ENCODE measurements at regions not wholly inside any gene's neighbourhood (a gene's known extent, or its start where the extent isn't known, plus 50 kb on each side); places are given as distances from the start of the nearest gene placed in this dataset.

DNA sequence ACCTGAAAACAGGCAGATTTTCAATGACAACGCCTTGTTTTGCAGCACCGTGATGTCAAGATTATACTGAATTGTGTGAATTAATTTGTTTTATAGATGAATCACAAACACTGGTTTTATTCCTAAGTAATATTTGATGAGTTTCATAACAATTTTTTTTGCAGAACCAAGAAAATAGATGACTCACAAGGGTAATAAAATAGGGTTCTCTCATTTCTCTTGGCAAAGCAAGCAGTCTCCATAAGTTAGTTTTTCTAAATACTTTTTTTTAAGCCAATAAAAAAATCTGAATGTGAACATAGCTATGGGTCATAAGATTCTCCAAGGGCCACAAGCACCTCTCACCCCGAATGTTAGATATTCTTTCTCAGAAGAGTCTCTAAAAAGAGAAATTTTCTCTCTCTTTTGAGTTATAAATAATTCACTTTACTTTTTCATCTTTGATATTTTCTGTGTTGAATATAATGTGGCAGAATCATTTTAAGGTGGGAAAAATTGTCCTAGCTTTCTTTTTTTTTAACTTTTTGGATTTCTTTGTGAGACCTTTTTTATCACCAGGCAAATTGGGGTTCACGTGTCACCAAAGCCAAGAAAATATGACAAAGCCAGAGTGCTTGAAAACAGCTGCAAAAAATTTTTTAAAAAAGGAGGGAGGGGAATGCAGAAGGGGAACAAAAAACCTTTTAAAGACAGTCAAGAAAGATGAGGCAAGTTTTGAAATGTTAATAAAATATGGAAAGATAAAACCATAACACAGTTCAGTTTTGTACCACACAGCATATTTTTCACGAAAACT, 174.6 kb upstream of the DAPK1 start:
- intact Hi-C loops (cut with micrococcal nuclease), result no loop called here

DNA sequence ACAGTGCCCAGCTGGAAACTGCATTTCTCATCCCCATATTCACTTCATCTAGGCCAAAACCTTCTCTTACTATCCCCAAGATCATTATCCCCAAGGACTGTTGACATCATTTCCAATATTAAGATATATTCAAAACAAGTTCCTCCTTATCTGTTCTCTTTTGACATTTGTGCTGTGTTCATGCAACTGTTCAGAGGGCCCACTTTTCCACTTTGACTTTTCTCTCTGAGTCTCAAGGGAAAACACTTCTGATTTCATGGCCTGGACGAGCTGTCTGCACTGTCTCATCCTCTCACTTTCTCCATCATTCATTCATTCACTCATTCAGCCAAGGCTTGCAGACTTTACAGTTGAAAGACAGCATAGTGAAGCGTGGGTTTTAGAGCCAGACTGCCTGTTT, 173.7 kb upstream of the DAPK1 start:
- intact Hi-C loops (cut with micrococcal nuclease), result loop anchor here (1.0 to 2.0 kb wide), 7 partner anchors 375 to 1121 kb away; no protein-coding TSS in a partner anchor

DNA sequence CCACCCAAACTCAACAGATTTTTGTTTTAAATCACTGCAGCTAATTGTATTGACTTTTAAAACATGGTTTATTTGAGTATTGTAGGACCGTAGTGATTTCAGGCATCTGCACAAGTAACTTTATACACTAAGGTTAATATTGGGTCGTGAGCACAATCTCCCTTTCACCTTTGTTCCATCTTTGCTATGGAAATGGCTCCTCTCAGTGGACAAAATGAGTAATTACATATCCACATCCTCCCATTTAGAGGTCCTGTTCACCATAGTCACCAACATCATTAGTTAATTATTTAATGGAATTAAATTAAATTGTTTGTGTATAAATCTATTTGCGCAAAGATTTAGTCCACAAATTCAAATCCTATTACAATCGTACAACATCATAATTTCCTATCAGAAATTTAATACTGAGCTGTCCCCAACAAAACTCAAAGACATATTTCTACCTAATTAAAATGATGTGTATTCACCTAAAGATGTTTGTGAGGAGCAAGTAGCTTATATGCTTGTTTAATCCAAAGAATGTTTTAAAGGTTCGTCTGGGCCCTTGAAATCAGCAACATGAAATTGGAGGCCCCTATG, 173.0 kb upstream of the DAPK1 start:
- intact Hi-C loops (cut with micrococcal nuclease), result loop anchor here (1.0 to 2.0 kb wide), 7 partner anchors 376 to 1122 kb away; no protein-coding TSS in a partner anchor

DNA sequence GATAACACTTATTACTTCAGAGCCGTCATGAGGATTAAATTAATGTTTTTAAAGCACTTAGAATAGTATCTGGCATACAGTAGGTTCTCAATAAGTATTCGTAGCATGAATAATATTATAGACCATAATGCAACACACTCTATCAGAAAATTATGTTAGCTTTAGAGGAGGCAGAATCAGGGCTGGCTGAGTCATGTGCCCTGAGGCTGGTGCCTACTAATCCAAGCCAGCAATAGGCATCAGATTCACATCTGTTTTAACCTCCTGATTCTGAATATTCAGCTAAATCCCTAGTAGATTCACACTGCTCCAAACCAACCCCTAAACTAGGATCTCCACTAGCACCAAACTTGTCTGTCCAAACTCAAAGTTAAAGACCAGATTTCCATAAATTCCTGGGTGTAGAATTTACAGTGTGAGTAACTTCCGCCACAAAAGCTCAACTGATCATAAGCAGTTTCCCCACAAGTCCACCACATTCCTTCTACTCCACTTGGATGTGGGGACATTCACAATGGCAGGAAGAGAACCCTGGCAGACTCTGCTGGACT, 170.0 kb upstream of the DAPK1 start:
- intact Hi-C loops (cut with micrococcal nuclease), result no loop called here

DNA sequence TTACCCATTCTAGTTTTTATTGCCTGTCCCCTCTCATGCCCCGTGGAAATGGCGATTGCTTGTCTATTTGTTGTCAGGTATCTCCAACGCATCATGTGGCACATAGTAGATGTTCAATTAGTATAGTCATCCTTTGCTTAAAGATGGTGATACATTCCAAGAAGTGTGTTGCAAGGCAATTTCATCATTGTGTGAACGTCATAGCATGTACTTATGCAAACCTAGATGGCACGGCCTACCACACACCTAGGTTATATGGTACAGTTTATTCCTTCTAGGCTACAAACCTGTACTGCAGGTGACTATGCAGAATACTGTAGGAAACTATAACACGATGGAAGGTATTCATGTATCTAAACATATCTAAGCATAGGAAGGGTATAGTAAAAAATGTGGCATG, 163.9 kb upstream of the DAPK1 start:
- intact Hi-C loops (cut with micrococcal nuclease), result no loop called here

DNA sequence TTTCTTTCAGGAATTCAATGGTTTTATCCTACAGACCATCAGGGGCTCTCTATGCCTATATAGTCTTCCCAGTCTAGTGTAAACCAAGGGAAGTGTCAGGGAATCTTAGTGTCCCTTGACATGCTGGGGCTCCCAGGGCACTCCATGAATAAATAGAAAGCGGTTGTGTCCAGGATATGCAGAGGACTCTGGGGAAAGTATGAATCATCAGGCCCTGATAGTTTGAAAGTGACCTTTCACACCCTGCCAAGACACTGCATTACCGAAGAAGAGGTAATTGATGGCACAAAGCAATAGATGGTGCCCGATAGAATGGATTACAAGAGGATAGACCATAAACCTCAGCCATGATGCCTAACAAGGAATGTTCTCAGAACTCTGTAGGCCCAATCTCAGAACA, 163.3 kb upstream of the DAPK1 start:
- intact Hi-C loops (cut with micrococcal nuclease), result no loop called here

DNA sequence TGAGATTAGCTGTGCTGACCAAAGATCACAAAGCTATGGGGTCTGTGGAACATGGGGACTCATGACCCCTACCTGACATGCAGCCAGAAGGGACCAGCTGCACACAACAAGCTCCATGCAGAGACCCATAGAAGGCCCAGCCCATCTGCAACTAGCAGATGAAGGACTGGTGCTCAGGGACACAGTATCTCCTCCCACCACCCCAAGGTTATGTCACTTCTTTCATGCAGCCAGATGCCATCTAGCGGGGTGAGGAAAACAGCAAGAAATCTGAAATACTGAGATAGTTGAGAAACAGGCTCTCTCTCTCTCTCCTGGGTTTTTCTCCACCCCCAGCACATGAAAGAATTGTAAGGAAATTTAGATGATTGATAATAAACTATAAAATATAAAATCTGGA, 161.3 kb upstream of the DAPK1 start:
- intact Hi-C loops (cut with micrococcal nuclease), result loop anchor here (5.0 kb wide), 1 partner anchor 919 kb away; no protein-coding TSS in a partner anchor

DNA sequence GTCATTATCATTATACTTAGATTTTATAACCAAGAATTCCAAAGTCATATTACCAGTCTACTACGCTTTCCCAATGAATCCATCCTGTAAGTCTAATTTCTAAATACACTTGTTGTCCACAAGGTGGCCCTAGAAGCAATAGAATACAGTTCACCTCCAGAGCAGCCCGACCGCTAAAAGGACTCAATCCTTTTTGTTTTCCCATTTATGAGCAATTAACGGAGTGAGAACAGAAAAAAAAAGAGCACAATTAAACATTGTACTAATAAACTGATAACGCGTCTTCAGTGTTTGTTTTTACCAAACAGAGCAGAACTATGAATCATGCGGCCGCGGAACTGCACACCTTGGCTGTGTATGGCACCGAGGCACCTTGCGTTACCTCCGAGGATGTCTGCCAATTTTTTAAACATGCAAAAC, 160.7 kb upstream of the DAPK1 start:
- intact Hi-C loops (cut with micrococcal nuclease), result loop anchor here (1.0 to 5.0 kb wide), 3 partner anchors 326 to 920 kb away; no protein-coding TSS in a partner anchor

DNA sequence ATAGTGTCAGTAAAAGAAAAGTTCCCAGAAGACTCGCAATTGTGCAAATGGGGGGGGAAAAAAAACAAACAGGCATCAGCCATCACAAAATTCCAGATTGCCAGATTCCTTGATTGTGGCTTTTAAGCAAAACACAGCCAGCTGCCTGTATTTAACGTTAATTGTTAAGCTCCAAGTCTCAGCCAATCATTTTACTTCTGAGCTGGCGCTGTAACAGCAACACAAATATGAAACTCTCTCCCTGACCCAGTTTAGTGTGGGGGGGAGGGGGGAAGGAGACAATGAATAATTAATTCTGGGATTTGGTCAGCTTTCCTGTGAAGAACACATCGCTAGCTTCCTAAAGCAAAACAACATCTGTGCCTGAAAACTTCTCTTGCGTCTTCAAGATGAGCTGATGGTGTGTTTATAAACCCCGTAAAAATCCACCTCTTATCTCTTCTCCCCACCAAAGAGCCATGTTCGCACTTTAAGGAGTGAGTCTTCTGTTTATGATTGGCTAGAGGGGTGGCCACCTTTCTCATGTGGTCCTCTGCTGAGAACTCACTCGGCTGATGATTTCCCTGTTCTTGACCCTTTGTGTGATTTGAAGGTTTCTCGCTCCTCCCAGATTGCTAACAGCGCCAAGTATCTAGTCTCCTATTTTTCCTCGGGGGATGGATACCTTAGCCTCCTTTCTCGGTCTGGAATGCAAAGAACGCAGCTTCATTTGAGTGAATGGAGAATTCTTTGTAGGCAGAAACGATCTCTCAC, 160.2 kb upstream of the DAPK1 start:
- intact Hi-C loops (cut with micrococcal nuclease), result loop anchor here (1.0 to 5.0 kb wide), 3 partner anchors 326 to 920 kb away; no protein-coding TSS in a partner anchor

DNA sequence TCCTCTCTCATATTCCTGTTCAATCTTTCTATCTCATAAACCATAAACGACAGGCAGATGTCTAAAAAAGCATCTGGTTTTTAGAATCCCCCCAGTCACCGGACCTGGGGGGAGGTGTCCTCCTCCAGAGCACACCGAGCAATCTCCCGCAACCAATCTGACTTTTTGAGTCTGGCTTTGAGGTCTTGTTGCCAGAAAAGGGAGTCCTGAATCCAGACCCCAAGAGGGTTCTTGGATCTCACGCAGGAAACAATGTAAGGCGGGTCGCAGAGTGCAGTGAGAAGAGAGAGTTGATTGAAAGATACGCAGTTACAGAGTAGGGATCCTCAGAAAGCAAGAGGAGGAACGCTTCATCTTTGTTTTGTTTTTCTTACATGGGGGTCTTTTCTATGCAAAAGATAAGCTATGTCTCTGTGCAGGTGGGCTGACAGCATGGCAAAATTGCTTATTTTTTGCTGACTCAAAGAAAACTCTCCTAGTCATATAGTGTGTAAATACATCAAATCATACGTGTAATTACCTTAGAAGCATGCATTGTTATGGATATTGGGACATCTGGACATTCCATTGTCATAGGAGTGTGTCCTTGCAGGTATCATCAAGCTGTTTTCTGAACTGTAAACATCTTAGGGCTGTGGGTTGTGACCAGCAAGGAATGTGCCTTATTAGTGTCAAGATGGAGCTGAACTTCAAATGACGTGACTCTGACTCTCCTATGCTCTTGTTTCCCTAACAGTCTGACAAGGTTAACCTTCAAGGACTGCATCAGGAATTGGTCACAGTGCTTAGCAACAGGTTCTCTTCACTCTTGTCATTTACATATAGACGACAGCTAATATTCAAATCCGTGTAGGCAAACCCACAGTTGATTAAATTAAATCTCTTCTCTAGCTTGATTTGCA, 159.3 kb upstream of the DAPK1 start:
- intact Hi-C loops (cut with micrococcal nuclease), result loop anchor here (5.0 kb wide), 1 partner anchor 921 kb away; no protein-coding TSS in a partner anchor

DNA sequence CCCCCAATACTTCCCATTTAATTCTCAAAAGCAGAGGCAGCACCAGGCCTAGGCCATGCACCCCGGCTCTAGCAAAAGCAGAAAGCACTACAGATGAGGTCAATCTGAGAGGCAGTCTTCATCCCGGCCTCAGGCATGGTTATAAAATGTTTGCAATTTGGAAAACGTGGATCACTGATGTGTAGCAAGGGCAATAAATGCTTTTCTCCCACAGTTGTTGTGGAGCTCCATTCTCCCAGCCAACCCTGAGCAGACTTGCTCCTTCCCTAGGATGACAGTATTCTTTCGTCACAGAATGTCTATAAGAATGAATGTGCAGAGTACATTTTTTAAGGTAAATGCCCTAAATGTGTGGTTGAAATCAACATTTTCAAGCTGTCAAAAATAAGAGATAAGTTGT, 157.3 kb upstream of the DAPK1 start:
- intact Hi-C loops (cut with micrococcal nuclease), result no loop called here

DNA sequence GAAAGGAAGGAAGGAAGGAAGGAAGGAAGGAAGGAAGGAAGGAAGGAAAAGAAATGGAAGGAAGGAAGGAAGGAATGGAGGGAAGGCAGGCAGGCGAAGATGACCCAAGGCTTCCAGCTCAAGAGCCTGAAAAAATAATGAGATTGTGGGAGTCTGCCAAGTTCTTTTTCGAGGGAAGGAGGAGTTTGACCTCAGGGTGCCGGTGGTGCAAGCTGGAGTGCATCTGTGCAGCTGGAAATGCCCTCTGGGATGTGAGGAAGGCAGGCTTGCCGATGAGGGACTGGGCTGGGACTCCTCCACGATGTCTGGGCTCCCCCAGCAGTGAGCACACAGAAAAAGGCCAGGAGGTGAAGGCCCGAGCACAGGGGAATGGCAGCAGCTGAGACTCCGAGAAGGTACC, 154.9 kb upstream of the DAPK1 start:
- intact Hi-C loops (cut with micrococcal nuclease), result no loop called here

DNA sequence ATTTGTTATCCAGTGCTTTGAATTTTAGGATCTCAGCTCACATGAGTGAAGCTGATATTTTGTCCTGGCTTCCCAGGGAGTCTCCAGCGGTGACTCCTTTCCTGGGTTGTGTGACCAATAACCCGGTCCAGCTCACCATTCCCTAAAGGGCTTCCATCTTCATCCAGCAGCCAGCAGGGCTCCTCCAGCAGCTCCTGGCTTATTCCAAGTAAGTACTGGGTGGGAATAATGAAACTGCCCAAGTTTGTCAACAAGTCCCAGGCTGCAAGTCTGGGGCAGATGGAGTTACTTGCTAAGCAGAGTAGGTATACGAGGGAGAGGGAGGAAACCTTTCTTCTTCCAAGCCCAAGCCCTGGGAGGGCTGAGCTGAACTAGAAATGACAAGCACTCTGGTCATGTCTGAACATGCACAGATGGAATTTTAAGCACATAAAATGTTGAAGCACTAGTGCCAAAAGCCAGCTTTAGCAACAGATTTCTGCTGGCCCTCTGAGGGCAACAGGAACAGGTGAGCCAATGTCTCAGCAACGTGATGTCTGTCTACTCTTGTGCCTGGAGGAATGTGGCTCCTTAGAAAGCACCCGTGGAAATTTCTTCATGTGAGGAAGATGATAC, 153.7 kb upstream of the DAPK1 start:
- intact Hi-C loops (cut with micrococcal nuclease), result no loop called here

DNA sequence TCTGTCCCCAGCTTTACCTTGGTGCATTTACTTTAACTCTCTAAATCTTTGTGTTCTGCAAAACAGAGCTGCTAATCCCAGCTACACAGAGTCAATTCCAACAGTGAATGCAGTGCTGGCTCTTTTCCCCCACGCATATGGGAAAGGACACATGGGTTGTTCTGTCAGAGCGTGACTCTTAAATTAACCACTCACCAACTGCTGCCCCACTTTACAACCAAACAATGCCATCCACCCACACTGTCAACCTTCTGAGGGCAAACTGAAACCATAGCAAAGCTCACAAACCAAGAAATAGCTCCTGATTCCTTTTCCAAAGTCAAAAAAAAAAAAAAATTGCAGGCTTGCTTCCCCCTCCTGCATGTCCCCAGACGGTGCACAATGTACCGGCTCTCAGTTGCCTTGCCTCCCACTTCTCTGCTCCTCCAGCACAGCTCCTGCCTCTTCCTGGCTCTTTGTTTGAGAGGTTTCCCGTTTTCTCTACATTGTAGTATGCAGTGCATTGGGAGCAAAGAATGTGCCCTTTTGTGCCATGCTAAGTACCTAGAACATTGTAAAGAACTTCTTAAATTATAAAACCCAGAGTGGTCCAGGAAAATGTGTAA, 151.5 kb upstream of the DAPK1 start:
- intact Hi-C loops (cut with micrococcal nuclease), result no loop called here

DNA sequence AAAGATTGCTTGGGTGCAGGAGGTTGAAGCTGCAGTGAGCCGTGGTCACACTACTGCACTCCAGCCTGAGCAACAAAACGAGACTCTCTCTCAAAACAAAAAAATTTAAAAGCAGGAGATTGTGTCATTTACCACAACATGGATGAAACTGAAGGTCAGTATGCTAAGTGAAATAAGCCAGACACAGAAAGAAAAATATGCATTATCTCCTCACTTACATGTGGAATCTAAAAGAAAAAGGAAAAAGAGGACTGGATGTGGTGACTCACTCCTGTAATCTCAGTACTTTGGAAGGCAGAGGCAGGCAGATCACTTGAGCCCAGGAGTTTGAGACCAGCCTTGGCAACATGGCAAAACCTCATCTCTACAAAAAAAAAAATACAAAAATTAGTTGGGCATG, 146.8 kb upstream of the DAPK1 start:
- intact Hi-C loops (cut with micrococcal nuclease), result no loop called here

DNA sequence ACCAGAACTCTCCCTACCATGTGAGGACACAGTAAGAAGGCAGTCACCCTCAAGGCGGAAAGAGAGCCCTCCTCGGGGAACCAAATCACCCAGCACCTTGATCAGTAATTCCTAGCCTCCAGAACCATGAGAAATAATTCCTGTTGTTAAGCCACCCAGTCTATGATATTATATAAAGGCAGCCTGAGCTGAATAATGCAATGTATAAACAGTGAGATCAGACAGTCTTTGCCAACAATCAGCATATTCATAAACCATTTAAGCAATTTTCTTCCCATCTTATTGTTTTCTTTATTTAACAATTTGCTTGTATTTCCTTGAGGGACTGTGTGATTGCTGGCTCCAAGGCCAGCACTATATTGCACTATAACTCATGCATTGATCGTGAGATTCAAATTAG, 144.4 kb upstream of the DAPK1 start:
- intact Hi-C loops (cut with micrococcal nuclease), result no loop called here

DNA sequence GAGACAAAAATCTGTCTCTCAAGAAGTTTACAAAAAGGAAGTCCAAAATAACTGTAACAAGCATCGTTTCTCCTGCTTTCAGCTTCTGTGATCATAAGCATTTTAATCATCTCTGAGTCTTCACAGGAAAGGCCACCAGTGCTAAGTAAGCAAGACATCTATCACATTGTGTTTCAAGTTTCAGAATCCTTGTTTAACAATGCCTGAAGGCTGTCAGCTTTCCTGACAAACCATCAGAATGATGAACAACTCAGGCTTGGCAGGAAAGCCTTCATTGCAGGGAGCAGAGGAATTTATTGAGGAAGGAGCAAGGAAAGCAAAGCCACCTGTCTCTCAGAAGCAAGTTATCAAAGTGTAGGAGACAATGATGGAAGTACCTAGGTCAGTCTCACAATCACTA, 143.5 kb upstream of the DAPK1 start:
- intact Hi-C loops (cut with micrococcal nuclease), result no loop called here

DNA sequence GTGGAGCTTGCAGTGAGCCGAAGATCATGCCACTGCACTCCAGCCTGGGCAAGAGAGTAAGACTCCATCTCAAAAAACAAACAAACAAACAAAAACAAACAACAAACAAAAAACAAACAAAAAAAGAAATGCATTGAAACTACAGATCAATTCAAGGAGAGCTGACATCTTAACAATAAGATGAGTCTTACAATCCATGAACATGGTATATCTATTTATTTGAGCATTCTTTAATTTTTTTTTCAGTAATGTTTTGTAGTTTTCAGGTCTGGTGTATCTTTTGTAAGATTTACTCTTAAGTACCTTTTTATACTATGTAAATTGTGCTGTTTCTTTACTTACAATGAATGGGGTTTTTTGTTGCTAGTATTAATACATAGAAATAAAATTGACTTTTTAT, 140.1 kb upstream of the DAPK1 start:
- intact Hi-C loops (cut with micrococcal nuclease), result no loop called here

DNA sequence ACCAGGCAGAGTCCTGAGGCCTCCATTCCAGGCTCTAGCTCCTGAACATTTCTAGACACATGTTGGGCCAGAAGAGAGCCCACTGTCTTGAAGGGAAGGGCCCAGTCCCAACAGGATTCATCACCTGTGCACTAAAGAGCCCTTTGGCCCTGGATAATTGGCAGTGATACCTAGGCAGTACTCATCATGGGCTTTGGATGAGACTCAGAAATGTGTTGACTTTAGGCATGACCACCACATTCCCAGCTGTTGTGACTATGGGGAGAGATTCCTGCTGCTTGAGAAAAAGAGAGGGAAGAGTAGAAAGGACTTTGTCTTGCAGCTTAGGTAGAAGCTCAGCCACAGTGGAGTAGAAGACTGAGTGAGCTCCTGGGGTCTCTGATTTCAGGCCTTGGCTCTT, 138.4 kb upstream of the DAPK1 start:
- intact Hi-C loops (cut with micrococcal nuclease), result no loop called here

Measured in T-helper 1 cell treated with Interleukin-12 subunit alpha and Interleukin-12 subunit beta and Interleukin-4 antibody, amounts not matched to agents 30 ng/mL and 1 ng/mL, for 36 hours (primary cell).